ENCODE measurements at regions not wholly inside any gene's neighbourhood (a gene's known extent, or its start where the extent isn't known, plus 50 kb on each side); places are given as distances from the start of the nearest gene placed in this dataset.

DNA sequence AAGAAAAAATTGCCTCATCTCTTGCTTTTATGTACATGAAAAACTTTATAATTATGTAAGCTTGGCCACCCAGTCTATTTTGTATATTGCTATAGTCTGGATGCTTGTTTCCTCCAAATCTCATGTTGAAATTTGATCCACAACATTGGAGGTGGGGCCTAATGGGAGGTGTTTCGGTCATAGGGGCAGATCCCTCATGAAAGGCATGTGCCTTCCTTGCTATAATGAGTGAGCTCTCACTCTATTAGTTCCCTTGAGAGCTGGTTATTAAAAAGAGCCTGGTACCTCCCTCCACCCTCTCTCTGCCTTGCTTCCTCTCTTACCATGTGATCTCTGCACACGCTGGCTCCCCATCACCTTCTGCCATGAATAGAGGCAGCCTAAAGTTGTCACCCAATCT lies 1005.1 kb downstream of the PCDH9 start:
- Mint-ChIP-seq H3K4me3 (peak overlapping the region; percentile 42), H3K36me3 (peaks cover 13% of the 10 kb centered on the region), H3K27me3 (ENCODE audit: low read depth) (peaks cover 92% of the 10 kb centered on the region), H3K27ac (peak overlapping the region; percentile 75), H3K9me3 (no peaks in the 10 kb centered on the region), H3K4me1 (peaks cover 70% of the 10 kb centered on the region)
- peak; percentile 89 for ATAC-seq
- DNase-seq (ENCODE audit: low spot score): peak; percentile 31
- POLR2A ChIA-PET: no interaction called here
- CTCF ChIA-PET: interaction anchor here (0.8 kb wide), 1 partner anchor 568 kb away, joined by 3 read pairs; no protein-coding TSS in a partner anchor
- TF ChIP-seq, protein P1, sequence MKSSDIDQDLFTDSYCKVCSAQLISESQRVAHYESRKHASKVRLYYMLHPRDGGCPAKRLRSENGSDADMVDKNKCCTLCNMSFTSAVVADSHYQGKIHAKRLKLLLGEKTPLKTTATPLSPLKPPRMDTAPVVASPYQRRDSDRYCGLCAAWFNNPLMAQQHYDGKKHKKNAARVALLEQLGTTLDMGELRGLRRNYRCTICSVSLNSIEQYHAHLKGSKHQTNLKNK (CRISPR knock-in tag; IDR thresholded peaks at IDR 0.05): no peak
- TF ChIP-seq ELF4 (CRISPR knock-in tag; IDR thresholded peaks at IDR 0.05; ENCODE audit: low read depth) (no peak), TEAD1 (CRISPR knock-in tag; IDR thresholded peaks at IDR 0.05) (no peak), RORB (CRISPR knock-in tag; IDR thresholded peaks at IDR 0.05) (no peak), PRRX2 (CRISPR knock-in tag; IDR thresholded peaks at IDR 0.05) (no peak), NR3C1 (CRISPR knock-in tag; conservative IDR thresholded peaks at IDR 0.05; ENCODE audit: low read depth) (no peak), NFYB (CRISPR knock-in tag; conservative IDR thresholded peaks at IDR 0.05; ENCODE audit: low read depth) (no peak), ZNF317 (CRISPR knock-in tag; IDR thresholded peaks at IDR 0.05; ENCODE audit: borderline replicate concordance, low read depth) (no peak), ZNF671 (CRISPR knock-in tag; IDR thresholded peaks at IDR 0.05) (no peak), JAZF1 (CRISPR knock-in tag; IDR thresholded peaks at IDR 0.05) (no peak), E2F4 (CRISPR knock-in tag; IDR thresholded peaks at IDR 0.05; ENCODE audit: borderline replicate concordance, low read depth) (no peak), SOX15 (CRISPR knock-in tag; IDR thresholded peaks at IDR 0.05) (no peak)
- TF ChIP-seq, protein P2, sequence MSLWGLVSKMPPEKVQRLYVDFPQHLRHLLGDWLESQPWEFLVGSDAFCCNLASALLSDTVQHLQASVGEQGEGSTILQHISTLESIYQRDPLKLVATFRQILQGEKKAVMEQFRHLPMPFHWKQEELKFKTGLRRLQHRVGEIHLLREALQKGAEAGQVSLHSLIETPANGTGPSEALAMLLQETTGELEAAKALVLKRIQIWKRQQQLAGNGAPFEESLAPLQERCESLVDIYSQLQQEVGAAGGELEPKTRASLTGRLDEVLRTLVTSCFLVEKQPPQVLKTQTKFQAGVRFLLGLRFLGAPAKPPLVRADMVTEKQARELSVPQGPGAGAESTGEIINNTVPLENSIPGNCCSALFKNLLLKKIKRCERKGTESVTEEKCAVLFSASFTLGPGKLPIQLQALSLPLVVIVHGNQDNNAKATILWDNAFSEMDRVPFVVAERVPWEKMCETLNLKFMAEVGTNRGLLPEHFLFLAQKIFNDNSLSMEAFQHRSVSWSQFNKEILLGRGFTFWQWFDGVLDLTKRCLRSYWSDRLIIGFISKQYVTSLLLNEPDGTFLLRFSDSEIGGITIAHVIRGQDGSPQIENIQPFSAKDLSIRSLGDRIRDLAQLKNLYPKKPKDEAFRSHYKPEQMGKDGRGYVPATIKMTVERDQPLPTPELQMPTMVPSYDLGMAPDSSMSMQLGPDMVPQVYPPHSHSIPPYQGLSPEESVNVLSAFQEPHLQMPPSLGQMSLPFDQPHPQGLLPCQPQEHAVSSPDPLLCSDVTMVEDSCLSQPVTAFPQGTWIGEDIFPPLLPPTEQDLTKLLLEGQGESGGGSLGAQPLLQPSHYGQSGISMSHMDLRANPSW (CRISPR knock-in tag; conservative IDR thresholded peaks at IDR 0.05; ENCODE audit: low read depth): no peak
- TF ChIP-seq, protein P3, sequence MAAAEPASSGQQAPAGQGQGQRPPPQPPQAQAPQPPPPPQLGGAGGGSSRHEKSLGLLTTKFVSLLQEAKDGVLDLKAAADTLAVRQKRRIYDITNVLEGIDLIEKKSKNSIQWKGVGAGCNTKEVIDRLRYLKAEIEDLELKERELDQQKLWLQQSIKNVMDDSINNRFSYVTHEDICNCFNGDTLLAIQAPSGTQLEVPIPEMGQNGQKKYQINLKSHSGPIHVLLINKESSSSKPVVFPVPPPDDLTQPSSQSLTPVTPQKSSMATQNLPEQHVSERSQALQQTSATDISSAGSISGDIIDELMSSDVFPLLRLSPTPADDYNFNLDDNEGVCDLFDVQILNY (CRISPR knock-in tag; IDR thresholded peaks at IDR 0.05): no peak

DNA sequence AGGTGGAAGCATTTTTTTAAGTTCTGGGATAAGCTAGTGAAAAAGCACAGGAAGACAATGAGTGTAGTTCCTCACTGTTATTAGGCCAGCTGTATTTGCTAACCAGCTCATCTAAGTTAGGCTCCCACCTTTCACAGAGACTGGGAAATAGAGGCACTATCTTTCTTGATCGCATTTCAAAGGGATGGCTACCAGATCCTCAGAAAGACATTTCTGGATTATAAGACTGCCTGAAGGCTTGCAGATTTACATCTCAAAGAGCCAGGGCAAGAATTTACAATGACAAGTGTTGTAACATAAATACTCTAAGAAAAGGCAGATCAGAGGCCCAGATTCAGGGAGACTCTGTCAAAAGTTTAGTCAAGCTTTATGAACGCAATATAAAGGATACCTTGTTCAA lies 1005.5 kb downstream of the PCDH9 start:
- peaks cover 92% of the 10 kb centered on the region for H3K27me3 Mint-ChIP-seq (ENCODE audit: low read depth)
- no peak overlapping the region; the same call in 1 of the 2 replicates for H3K27ac Mint-ChIP-seq
- no peaks in the 10 kb centered on the region for H3K9me3 Mint-ChIP-seq
- 0 out of 2 replicates have a peak, but pooled peaks cover 12% of the 10 kb centered on the region for H3K36me3 Mint-ChIP-seq
- H3K4me1 Mint-ChIP-seq: peaks cover 70% of the 10 kb centered on the region
- TF ChIP-seq CREB1 (CRISPR knock-in tag; IDR thresholded peaks at IDR 0.05) (no peak), ZNF532 (CRISPR knock-in tag; IDR thresholded peaks at IDR 0.05; ENCODE audit: borderline replicate concordance) (no peak), SOX15 (CRISPR knock-in tag; IDR thresholded peaks at IDR 0.05) (no peak), SP1 (CRISPR knock-in tag; conservative IDR thresholded peaks at IDR 0.05) (peak; percentile 21; the same call in 1 of the 2 replicates), CTCF (IDR thresholded peaks at IDR 0.05) (no peak), FOXP4 (CRISPR knock-in tag; IDR thresholded peaks at IDR 0.05) (peak; percentile 64; the same call in 1 of the 2 replicates), ELF4 (CRISPR knock-in tag; IDR thresholded peaks at IDR 0.05; ENCODE audit: low read depth) (no peak)
- no peak for DNase-seq (ENCODE audit: low spot score)
- peak; percentile 85 for ATAC-seq
- ChIA-PET CTCF (interaction anchor here (0.8 kb wide), 1 partner anchor 568 kb away, joined by 3 read pairs; no protein-coding TSS in a partner anchor), POLR2A (no interaction called here)
- no peak overlapping the region for H3K4me3 Mint-ChIP-seq
